HUES6 (cell line): ENCODE measurements at regions not wholly inside any gene's neighbourhood (a gene's known extent, or its start where the extent isn't known, plus 50 kb on each side); places are given as distances from the start of the nearest gene placed in this dataset.
"Not testable (repeated sequence)": the region's sequence is repeated elsewhere in the genome, so short reads cannot be mapped to it uniquely, and the experiment has no call there.

ENCODE experiments used
- H3K27ac ChIP-seq: 2 replicates; pipeline ENCODE4 v1.7.0; 2013; ENCODE audit warnings: low read depth, mild to moderate bottlenecking, low read length, inconsistent platforms
- H3K27me3 ChIP-seq: 2 replicates; pipeline ENCODE4 v1.6.1; 2013; ENCODE audit warnings: low read length; ENCODE audit not compliant: control insufficient read depth, insufficient read depth
- H3K36me3 ChIP-seq: 2 replicates; pipeline ENCODE4 v1.6.1; 2013; ENCODE audit warnings: low read length; ENCODE audit not compliant: control insufficient read depth, insufficient read depth
- H3K4me1 ChIP-seq: 2 replicates; pipeline ENCODE4 v1.6.1; 2013; ENCODE audit warnings: low read length; ENCODE audit not compliant: control insufficient read depth, insufficient read depth
- H3K4me3 ChIP-seq: 2 replicates; pipeline ENCODE4 v1.5.1; 2013; ENCODE audit warnings: low read depth, low read length
- H3K9ac ChIP-seq: one replicate; pipeline ENCODE4 v1.6.1; 2013; ENCODE audit warnings: mild to moderate bottlenecking, low read length
- H3K9me3 ChIP-seq: 2 replicates; pipeline ENCODE4 v1.6.1; 2013; ENCODE audit warnings: low read depth, low read length; ENCODE audit not compliant: control insufficient read depth, insufficient read depth

DNA sequence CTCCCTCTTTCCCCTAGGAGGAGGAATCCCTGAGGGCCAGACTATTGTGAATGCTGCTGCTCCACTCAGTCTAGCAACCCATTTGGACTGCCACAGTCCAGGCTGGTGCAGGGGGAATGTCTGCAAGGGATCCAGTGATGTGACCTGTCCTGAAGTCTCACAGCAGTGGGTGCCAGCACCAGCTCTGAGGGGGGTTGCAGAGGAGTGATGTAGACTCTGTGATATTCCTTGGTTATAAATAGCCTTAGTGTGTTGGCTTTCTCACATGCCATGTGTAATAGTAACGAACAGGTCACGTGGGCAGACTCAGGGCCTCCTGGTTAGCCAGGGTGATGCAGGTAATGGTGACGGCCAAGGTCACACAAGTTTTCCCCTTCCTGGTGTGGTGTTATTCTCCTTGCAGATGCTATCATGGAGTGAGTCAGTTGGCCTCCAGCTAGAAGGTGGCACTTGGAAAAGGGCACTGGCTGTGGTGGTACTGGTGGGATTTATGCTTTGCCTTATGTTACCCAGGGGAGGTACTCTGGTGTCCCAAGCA is 404.4 kb downstream of the UTRN start:
- no peak overlapping the region for H3K27ac ChIP-seq
- no peak overlapping the region for H3K4me3 ChIP-seq
- peaks cover 9% of the 10 kb centered on the region; the same call in 1 of the 2 replicates for H3K4me1 ChIP-seq
- no peaks in the 10 kb centered on the region for H3K27me3 ChIP-seq
- H3K9ac ChIP-seq = no peak overlapping the region
- peaks cover 7% of the 10 kb centered on the region for H3K9me3 ChIP-seq
- no peaks in the 10 kb centered on the region for H3K36me3 ChIP-seq

- peaks cover 9% of the 10 kb centered on the region; the same call in 1 of the 2 replicates for H3K4me1 ChIP-seq
- H3K36me3 ChIP-seq = no peaks in the 10 kb centered on the region
- no peak overlapping the region for H3K27ac ChIP-seq
- H3K9me3 ChIP-seq = peaks cover 7% of the 10 kb centered on the region
- H3K4me3 ChIP-seq = no peak overlapping the region
- H3K9ac ChIP-seq = no peak overlapping the region
- H3K27me3 ChIP-seq = no peaks in the 10 kb centered on the region
These were observed 405.0 kb downstream of the UTRN start for GRCh38 chr6:144690133-144690532.

- Histone ChIP-seq H3K4me3 (no peak overlapping the region), H3K27ac (no peak overlapping the region), H3K27me3 (no peaks in the 10 kb centered on the region), H3K36me3 (no peaks in the 10 kb centered on the region), H3K9ac (no peak overlapping the region), H3K9me3 (peaks cover 7% of the 10 kb centered on the region), H3K4me1 (peaks cover 9% of the 10 kb centered on the region; the same call in 1 of the 2 replicates)
These were observed 405.5 kb downstream of the UTRN start for GRCh38 chr6:144690666-144691065.

- not testable (repeated sequence) for H3K27ac ChIP-seq, H3K4me3 ChIP-seq, H3K4me1 ChIP-seq, H3K9ac ChIP-seq, H3K27me3 ChIP-seq, H3K36me3 ChIP-seq, H3K9me3 ChIP-seq
These were observed 406.9 kb downstream of the UTRN start for GRCh38 chr6:144692050-144692449.

- H3K4me3 ChIP-seq = no peak overlapping the region
- H3K27me3 ChIP-seq = no peaks in the 10 kb centered on the region
- H3K4me1 ChIP-seq = no peaks in the 10 kb centered on the region
- no peak overlapping the region for H3K27ac ChIP-seq
- H3K9ac ChIP-seq = no peak overlapping the region
- peaks cover 7% of the 10 kb centered on the region for H3K9me3 ChIP-seq
- H3K36me3 ChIP-seq = no peaks in the 10 kb centered on the region
These were observed 410.9 kb downstream of the UTRN start for GRCh38 chr6:144695858-144696533.

- Histone ChIP-seq H3K27me3 (no peaks in the 10 kb centered on the region), H3K27ac (no peak overlapping the region), H3K9ac (no peak overlapping the region), H3K9me3 (peaks cover 7% of the 10 kb centered on the region), H3K36me3 (no peaks in the 10 kb centered on the region), H3K4me1 (no peaks in the 10 kb centered on the region), H3K4me3 (no peak overlapping the region)
These were observed 411.7 kb downstream of the UTRN start for GRCh38 chr6:144696610-144697368.

DNA sequence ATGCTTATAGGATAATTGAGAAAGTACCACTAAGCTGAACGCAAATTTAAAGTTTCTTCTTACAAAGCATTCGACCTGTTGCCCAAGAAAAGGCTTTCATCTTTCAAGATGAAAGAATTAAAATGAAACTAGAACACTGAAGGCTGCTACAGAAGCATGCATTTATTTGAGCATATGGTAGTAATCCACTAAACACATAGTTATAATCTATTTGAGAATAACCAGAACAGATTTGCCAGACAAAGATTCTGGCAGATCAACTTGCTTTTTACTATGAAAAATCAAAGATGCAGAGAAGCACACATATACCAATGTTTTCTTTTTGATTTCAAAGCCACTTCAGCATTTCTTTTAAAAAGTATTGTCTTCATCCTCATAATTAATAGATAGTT is 412.2 kb downstream of the UTRN start:
- H3K9me3 ChIP-seq = peaks cover 1% of the 10 kb centered on the region; the same call in 1 of the 2 replicates
- H3K36me3 ChIP-seq = no peaks in the 10 kb centered on the region
- no peaks in the 10 kb centered on the region for H3K27me3 ChIP-seq
- H3K9ac ChIP-seq = no peak overlapping the region
- no peak overlapping the region for H3K27ac ChIP-seq
- no peak overlapping the region for H3K4me3 ChIP-seq
- no peaks in the 10 kb centered on the region for H3K4me1 ChIP-seq

DNA sequence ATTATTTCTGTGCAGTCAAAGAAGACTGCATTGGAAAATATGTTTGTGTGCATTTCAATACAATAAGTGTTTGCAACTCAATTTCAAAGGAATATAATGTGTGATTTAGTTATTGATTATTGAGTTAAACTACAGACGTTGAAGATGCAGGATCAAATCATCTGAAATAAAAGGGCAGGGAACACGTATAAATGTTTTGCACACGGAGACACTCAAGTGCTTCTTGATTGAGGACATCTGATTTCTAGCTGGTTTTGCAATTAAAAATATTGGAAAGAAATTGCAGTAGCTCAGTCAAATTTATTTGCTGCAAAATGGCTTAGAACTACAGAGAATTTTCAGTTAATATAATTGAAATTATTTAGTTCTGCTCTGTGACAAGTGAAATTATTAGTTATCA is 412.7 kb downstream of the UTRN start:
- Histone ChIP-seq H3K9ac (no peak overlapping the region), H3K9me3 (no peaks in the 10 kb centered on the region), H3K27me3 (no peaks in the 10 kb centered on the region), H3K4me1 (no peaks in the 10 kb centered on the region), H3K4me3 (no peak overlapping the region), H3K27ac (no peak overlapping the region), H3K36me3 (no peaks in the 10 kb centered on the region)

- no peak overlapping the region for H3K9ac ChIP-seq
- no peak overlapping the region for H3K4me3 ChIP-seq
- H3K9me3 ChIP-seq = no peaks in the 10 kb centered on the region
- peaks cover 2% of the 10 kb centered on the region; the same call in 1 of the 2 replicates for H3K36me3 ChIP-seq
- H3K4me1 ChIP-seq = no peaks in the 10 kb centered on the region
- no peak overlapping the region for H3K27ac ChIP-seq
- no peaks in the 10 kb centered on the region for H3K27me3 ChIP-seq
These were observed 417.6 kb downstream of the UTRN start for GRCh38 chr6:144702781-144703180.

GRCh38 chr6:144710207-144710606 is 425.1 kb downstream of the UTRN start:
- H3K36me3 ChIP-seq = peaks cover 2% of the 10 kb centered on the region; the same call in 1 of the 2 replicates
- H3K4me1 ChIP-seq = no peaks in the 10 kb centered on the region
- no peaks in the 10 kb centered on the region for H3K27me3 ChIP-seq
- H3K27ac ChIP-seq = no peak overlapping the region
- no peaks in the 10 kb centered on the region for H3K9me3 ChIP-seq
- no peak overlapping the region for H3K4me3 ChIP-seq
- no peak overlapping the region for H3K9ac ChIP-seq

DNA sequence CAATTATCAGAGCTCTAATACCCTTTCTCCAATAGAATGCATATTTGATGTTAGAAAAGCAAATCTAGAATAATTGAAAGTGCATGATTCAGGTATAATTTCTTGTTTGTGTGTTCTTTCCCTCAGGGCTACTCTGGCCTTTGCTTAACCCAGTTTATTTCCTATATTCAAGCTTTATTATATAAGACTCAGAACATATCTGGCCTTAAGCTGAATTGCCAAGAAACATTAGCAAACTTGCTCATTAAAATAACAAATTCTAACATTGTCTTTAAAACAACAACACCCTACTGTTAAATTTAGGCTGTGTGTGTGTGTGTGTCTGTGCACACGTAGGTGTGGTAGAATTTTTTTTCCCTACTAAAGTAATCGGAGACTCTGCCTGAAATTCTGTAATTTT is 426.5 kb downstream of the UTRN start:
- Histone ChIP-seq H3K9me3 (no peaks in the 10 kb centered on the region), H3K27ac (no peak overlapping the region; the same call in 1 of the 2 replicates), H3K27me3 (no peaks in the 10 kb centered on the region), H3K4me1 (no peaks in the 10 kb centered on the region), H3K36me3 (no peaks in the 10 kb centered on the region), H3K9ac (no peak overlapping the region), H3K4me3 (no peak overlapping the region)
